HG03558 (cell line): ENCODE measurements at regions not wholly inside any gene's neighbourhood (a gene's known extent, or its start where the extent isn't known, plus 50 kb on each side); places are given as distances from the start of the nearest gene placed in this dataset.
"Not testable (repeated sequence)": the region's sequence is repeated elsewhere in the genome, so short reads cannot be mapped to it uniquely, and the experiment has no call there.

Source experiments
- ATAC-seq: cut with Tn5 transposase; IDR thresholded peaks from one replicate; pipeline ENCODE4 v1.9.1; 2021; ENCODE audit warnings: moderate number of reproducible peaks; ENCODE audit not compliant: unreplicated experiment; ENCODE audit errors: extremely low read depth

- ATAC-seq, result not testable (repeated sequence)
Observed at GRCh38 chr5:82532075-82532474, 253.9 kb upstream of the RPS23 start.

- ATAC-seq, result no peak
Observed at GRCh38 chr5:82526540-82526939, 248.4 kb upstream of the RPS23 start.

GRCh38 chr5:82525626-82526025 is 247.5 kb upstream of the RPS23 start:
- ATAC-seq, result no peak

- no peak for ATAC-seq
Observed at GRCh38 chr5:82523633-82524032, 245.5 kb upstream of the RPS23 start.

- no peak for ATAC-seq
Observed at GRCh38 chr5:82522897-82523296, 244.7 kb upstream of the RPS23 start.

GRCh38 chr5:82521431-82522051 is 243.4 kb upstream of the RPS23 start:
- no peak for ATAC-seq

GRCh38 chr5:82519558-82519957 is 241.4 kb upstream of the RPS23 start:
- no peak for ATAC-seq

- ATAC-seq, result no peak
Observed at GRCh38 chr5:82517544-82518075, 239.5 kb upstream of the RPS23 start.

- no peak for ATAC-seq
Observed at GRCh38 chr5:82513738-82514137, 235.6 kb upstream of the RPS23 start.

- ATAC-seq, result no peak
Observed at GRCh38 chr5:82512025-82512424, 233.9 kb upstream of the RPS23 start.

- no peak for ATAC-seq
Observed at GRCh38 chr5:82511134-82511533, 233.0 kb upstream of the RPS23 start.

GRCh38 chr5:82509762-82510161 is 231.6 kb upstream of the RPS23 start:
- ATAC-seq, result no peak

GRCh38 chr5:82506390-82506789 is 228.2 kb upstream of the RPS23 start:
- not testable (repeated sequence) for ATAC-seq

- ATAC-seq, result no peak
Observed at GRCh38 chr5:82499725-82500244, 221.6 kb upstream of the RPS23 start.

- no peak for ATAC-seq
Observed at GRCh38 chr5:82497242-82497641, 219.1 kb upstream of the RPS23 start.

- no peak for ATAC-seq
Observed at GRCh38 chr5:82494942-82495341, 216.8 kb upstream of the RPS23 start.

- ATAC-seq, result no peak
Observed at GRCh38 chr5:82493221-82493620, 215.1 kb upstream of the RPS23 start.

- no peak for ATAC-seq
Observed at GRCh38 chr5:82491397-82491796, 213.2 kb upstream of the RPS23 start.

- ATAC-seq, result no peak
Observed at GRCh38 chr5:82489683-82490082, 211.5 kb upstream of the RPS23 start.

- no peak for ATAC-seq
Observed at GRCh38 chr5:82487131-82487530, 209.0 kb upstream of the RPS23 start.

- no peak for ATAC-seq
Observed at GRCh38 chr5:82480331-82480730, 202.2 kb upstream of the RPS23 start.

- no peak for ATAC-seq
Observed at GRCh38 chr5:82476155-82476554, 198.0 kb upstream of the RPS23 start.
